Lower leg skin (tissue), 4 donors: ENCODE measurements at regions not wholly inside any gene's neighbourhood (a gene's known extent, or its start where the extent isn't known, plus 50 kb on each side); places are given as distances from the start of the nearest gene placed in this dataset.

Experiments
- DNase-seq, 2 donors: peaks; one replicate each; pipeline ENCODE4 v3.0.0-alpha.2; 2019; ENCODE audit warnings: low spot score in 2 of 2
- H3K4me3 ChIP-seq: fragments of 200-600 bp; sonication (generic); 2 replicates; pipeline ENCODE4 v1.5.1; 2017; ENCODE audit warnings: mild to moderate bottlenecking, low read depth; ENCODE audit not compliant: poor library complexity, severe bottlenecking
- CTCF ChIP-seq, 3 donors: fragments of 450-650 bp; IDR thresholded peaks; one replicate each; pipeline ENCODE4 v1.5.1; 2016; ENCODE audit warnings: antibody characterized with exemption in 3 of 3, mild to moderate bottlenecking in 3 of 3, moderate library complexity in 2 of 3
- POLR2A ChIP-seq, 2 donors: fragments of 450-650 bp; IDR thresholded peaks; one replicate each; pipeline ENCODE4 v1.6.1; 2016 to 2017; ENCODE audit warnings: antibody characterized with exemption in 2 of 2, mild to moderate bottlenecking in 1 of 2, moderate library complexity in 1 of 2
- WGBS, 2 donors: methylation state at CpG; one replicate each; pipeline ENCODE4 v1.1.5; 2018; 5-methylcytosine and 5-hydroxymethylcytosine counted together
- intact Hi-C: fragments of 100-400 bp; cut with DNase I; formaldehyde crosslinking; loops from one replicate; pipeline ENCODE4 v1.15.0; 2023; ENCODE audit warnings: low total_unique reads

- intact Hi-C loops, result no loop called here
- no peak overlapping the region for H3K4me3 ChIP-seq
- TF ChIP-seq POLR2A (IDR thresholded peaks at IDR 0.05) (no peak), CTCF (IDR thresholded peaks at IDR 0.05) (no peak)
- WGBS, 2 donors, result 38 to 42% methylated on average over 9 of the region's 9 CpGs
- no peak for DNase-seq
These were observed 781.1 kb downstream of the RAB28 start for GRCh38 chr4:12703036-12703435.

- TF ChIP-seq POLR2A (IDR thresholded peaks at IDR 0.05), result no peak
- TF ChIP-seq CTCF (IDR thresholded peaks at IDR 0.05), result no peak
- no peak overlapping the region for H3K4me3 ChIP-seq
- DNase-seq, result no peak
- intact Hi-C loops, result no loop called here
- 91 to 100% methylated on average over 1 of the region's 1 CpG for whole genome bisulfite sequencing, 2 donors
These were observed 782.8 kb downstream of the RAB28 start for GRCh38 chr4:12701384-12701783.

GRCh38 chr4:12697970-12698369 lies 786.2 kb downstream of the RAB28 start:
- 69 to 72% methylated on average over 2 of the region's 2 CpGs for WGBS, 2 donors
- no peak for DNase-seq
- intact Hi-C loops, result no loop called here
- H3K4me3 ChIP-seq, result no peak overlapping the region
- TF ChIP-seq CTCF (IDR thresholded peaks at IDR 0.05), result no peak
- TF ChIP-seq POLR2A (IDR thresholded peaks at IDR 0.05), result no peak

GRCh38 chr4:12692815-12693214 lies 791.3 kb downstream of the RAB28 start:
- intact Hi-C loops, result no loop called here
- 67 to 73% methylated on average over 2 of the region's 2 CpGs for WGBS, 2 donors
- no peak overlapping the region for H3K4me3 ChIP-seq
- DNase-seq, result no peak
- TF ChIP-seq POLR2A (IDR thresholded peaks at IDR 0.05) (no peak), CTCF (IDR thresholded peaks at IDR 0.05) (no peak)

GRCh38 chr4:12691168-12691567 lies 793.0 kb downstream of the RAB28 start:
- no peak overlapping the region for H3K4me3 ChIP-seq
- TF ChIP-seq POLR2A (IDR thresholded peaks at IDR 0.05) (no peak), CTCF (IDR thresholded peaks at IDR 0.05) (no peak)
- intact Hi-C loops, result no loop called here
- no peak for DNase-seq

GRCh38 chr4:12689457-12689856 lies 794.7 kb downstream of the RAB28 start:
- TF ChIP-seq CTCF (IDR thresholded peaks at IDR 0.05) (no peak), POLR2A (IDR thresholded peaks at IDR 0.05) (no peak)
- 88 to 89% methylated on average over 2 of the region's 2 CpGs for whole genome bisulfite sequencing, 2 donors
- DNase-seq, result no peak
- no peak overlapping the region for H3K4me3 ChIP-seq
- intact Hi-C loops, result no loop called here
